H54 (cell line): ENCODE measurements at regions not wholly inside any gene's neighbourhood (a gene's known extent, or its start where the extent isn't known, plus 50 kb on each side); places are given as distances from the start of the nearest gene placed in this dataset.
"Not testable (repeated sequence)": the region's sequence is repeated elsewhere in the genome, so short reads cannot be mapped to it uniquely, and the experiment has no call there.

Source experiments
- DNase-seq: peaks from one replicate; pipeline ENCODE4 v3.0.0; 2011; ENCODE audit warnings: low spot score, mixed read lengths; ENCODE audit not compliant: insufficient read length
- FAIRE-seq: peaks from 3 replicates; lab custom pipeline; 2011; peaks lifted over from hg19 to GRCh38; lab: Jason Lieb, UNC
- POLR2A ChIP-seq: IDR thresholded peaks from 2 replicates; pipeline ENCODE4 v1.6.1; 2011; ENCODE audit warnings: low read depth, mild to moderate bottlenecking, low read length

DNA sequence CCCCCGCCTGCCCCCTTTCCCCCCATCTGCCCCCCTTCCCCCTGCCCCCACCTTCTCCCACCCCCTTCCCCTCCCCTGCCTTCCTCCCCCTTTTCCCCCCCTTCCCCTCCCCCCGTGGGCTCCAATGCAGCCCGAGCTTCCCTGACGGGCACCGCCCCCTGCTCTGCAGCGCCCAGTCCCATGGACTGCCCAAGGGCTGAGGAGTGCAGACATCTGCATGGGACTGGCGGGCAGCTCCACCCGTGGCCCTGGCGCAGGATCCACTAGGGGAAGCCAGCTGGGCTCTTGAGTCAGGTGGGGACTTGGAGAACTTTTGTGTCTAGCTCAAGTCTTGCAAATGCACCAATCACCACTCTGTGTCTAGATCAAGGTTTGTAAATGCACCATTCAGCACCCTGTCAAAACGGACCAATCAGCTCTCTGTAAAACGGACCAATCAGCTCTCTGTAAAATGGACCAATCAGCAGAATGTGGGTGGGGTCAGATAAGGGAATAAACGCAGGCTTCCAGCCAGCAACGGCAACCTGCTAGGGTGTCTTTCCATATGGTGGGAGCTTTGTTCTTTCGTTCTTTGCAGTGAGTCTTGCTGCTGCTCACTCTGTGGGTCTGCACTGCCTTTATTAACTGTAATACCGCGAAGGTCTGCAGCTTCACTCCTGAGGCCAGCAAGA is 300.5 kb upstream of the PABPC4L start:
- FAIRE-seq (no peak), DNase-seq (no peak)
- no peak for TF ChIP-seq POLR2A

DNA sequence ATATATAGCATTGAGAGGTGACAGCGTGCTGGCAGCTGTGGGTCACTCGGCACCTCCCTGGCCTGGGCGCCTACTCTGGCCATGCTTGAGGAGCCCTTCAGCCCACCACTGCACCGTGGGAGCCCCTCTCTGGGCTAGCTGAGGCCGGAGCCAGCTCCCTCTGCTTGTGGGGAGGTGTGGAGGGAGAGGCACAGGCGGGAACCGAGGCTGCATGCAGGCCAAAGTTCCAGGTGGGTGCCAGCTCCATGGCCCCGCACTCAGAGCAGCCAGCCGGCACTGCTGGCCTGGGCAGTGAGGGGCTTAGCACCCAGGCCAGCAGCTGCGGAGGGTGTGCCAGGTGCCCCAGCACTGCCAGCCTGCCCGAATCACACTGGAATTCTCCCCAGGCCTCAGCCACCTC is 299.9 kb upstream of the PABPC4L start:
- FAIRE-seq, DNase-seq: not testable (repeated sequence)

DNA sequence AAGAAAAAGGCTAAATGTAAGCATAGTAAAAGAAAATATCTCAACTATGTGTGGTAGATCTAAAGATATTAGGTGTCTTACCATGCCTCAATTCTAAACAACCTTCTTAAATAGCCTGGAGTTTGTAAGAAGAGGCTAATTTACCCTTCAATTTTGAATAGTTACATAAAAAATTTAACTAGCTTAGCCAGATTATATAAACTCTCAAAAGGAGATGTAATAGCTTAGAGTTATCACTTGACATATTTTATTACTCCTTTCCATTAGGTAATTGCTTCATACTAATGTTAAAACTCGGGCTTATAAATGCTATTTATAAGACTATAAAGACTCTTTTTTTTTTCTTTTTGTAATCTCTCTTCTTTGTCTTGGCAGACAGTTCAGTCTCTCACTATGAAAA is 297.5 kb upstream of the PABPC4L start:
- TF ChIP-seq POLR2A: no peak
- FAIRE-seq (no peak), DNase-seq (no peak)

DNA sequence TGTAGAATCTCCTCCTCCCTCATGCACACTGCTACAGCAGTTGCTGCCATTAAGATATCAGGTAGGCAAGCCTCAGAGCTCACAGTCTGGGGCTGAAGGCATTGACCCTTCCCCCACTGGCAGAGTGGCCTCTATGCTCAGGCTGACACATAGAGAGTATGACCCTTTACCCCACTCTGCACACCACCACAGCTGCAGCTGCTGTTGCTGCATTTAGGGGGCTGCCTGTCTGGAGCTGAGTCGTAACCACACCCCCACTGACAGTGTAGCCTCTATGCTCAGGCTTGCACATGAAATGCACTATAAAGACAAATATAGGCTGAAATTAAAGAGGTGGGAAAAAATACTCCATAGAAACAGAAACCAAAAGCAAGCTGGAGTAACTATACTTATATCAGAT is 289.3 kb upstream of the PABPC4L start:
- no peak for FAIRE-seq
- no peak for DNase-seq
- no peak for TF ChIP-seq POLR2A

DNA sequence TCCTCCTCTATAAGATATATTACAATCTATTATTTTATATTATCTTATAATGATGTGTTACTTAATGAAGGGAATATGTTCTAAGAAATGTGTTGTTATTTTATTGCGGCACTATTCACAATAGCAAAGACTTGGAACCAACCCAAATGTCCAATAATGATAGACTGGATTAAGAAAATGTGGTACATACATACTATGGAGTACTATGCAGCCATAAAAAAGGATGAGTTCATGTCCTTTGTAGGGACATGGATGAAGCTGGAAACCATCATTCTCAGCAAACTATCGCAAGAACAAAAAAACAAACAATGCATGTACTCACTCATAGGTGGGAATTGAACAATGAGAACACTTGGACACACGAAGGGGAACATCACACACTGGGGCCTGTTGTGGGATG is 281.9 kb upstream of the PABPC4L start:
- not testable (repeated sequence) for DNase-seq, FAIRE-seq

DNA sequence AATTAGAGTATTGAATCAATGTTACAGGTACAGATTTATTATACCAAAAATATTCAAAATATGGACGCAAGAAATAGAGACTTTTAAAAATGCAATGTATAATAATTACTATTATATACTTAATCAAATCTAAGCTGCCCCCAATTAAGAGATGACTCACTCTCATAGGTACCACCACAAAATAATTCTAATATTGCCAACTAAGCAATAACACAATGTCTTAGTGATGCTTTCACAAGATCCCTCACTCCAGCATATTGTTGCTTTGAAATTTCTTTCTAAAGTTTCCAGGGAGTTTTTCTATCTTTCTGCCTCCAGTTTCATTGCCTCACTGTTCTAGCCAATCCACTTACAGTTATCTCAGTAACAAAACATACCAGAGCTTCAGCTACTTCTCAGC is 270.0 kb upstream of the PABPC4L start:
- TF ChIP-seq POLR2A: no peak
- no peak for DNase-seq
- FAIRE-seq: no peak

DNA sequence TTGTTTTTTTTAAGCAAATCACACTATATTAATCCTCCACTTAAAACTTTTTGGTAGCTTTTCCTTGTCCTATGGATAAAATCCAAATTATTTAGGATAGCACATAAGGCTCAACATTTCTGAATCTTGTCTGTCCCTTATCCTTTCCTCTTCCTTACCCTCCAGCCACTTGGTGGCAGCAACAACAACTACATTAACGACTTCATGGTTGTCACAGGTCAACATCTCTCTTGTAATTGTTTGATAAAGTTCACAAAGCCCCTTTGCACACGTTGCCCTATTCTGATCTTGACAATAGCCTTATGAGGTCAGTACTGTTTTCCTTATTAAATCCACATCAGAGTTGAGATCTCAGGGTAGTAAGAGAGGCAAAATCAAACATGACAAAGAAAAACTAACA is 269.0 kb upstream of the PABPC4L start:
- DNase-seq: no peak
- no peak for FAIRE-seq

DNA sequence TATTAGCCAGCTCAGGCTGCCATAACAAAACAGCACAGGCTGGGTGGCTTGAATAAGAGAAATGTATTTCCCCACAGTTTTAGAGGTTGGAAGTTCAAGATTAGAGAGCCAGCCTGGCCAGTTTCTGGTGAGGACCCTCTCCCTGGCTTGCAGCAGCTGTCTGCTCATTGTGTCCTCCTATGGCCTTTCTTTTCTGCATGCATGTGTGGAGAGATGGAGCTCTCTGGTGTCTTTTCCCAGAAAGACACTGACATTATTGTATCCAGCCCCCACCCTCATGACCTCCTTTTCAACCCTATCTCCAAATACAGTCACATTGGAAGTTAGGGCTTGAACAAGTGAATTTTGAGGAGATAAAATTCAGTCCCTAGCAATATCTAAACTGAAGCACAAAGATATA is 263.8 kb upstream of the PABPC4L start:
- FAIRE-seq: no peak

More for the DNA sequence above, 269.0 kb upstream of the PABPC4L start:
- TF ChIP-seq POLR2A: no peak

DNA sequence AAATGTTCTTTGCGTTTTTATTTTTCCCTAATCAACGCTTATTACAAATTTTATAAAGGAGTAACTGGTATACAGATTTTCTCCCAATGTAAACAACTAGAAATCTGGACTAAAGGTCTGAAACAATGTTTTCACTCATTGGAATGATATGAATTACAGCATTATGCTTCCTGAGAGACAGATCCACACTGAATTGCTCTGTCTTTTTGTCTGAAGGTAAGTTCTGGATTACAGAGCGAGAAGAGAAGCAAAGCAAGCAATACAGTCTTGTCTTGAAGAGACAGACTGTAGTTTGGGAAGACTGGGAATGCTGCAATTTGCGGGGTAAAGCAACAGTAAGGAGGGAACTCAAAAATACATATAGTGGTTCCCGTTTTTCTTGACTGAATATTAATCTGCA is 262.2 kb upstream of the PABPC4L start:
- DNase-seq: no peak
- FAIRE-seq: no peak
- TF ChIP-seq POLR2A: no peak

More for the DNA sequence above, 263.8 kb upstream of the PABPC4L start:
- no peak for DNase-seq
- no peak for TF ChIP-seq POLR2A

DNA sequence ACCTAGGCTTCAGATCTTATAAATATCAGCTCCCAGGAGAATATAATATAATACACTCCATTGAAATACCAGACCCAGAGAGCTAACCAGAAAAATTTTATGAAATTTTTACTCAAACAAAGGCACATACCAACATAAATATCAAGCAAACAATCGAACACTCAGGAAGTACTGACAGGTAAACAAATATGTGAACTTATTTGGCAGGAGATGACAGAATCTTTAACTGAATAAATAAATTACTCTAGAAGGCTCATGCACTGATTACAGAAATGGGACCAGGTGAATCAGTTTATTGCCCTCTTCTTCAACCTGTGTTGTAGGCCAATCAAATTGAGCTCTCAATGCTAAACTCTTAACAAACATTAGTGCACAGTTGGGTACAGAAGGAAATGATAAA is 225.2 kb upstream of the PABPC4L start:
- no peak for TF ChIP-seq POLR2A
- no peak for DNase-seq
- FAIRE-seq: no peak

DNA sequence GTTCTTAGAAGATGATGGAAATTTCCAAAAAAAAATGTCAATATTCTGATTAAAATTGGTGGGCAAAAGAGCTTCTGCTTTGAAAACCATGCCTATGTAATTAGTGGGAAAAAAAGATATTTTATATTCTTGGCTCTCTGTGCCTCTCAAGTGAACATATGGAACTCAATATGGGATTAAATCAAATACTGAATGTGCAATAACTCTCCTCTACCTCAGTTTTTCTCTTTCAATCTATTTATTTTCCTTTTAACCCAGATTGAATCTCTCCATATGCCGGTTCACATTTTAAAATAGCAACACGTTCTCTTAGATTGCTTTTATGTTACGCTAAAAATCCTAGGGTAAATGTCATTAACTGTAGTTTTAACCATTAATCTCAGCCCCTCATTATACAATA is 224.2 kb upstream of the PABPC4L start:
- FAIRE-seq: no peak
- no peak for TF ChIP-seq POLR2A
- no peak for DNase-seq

DNA sequence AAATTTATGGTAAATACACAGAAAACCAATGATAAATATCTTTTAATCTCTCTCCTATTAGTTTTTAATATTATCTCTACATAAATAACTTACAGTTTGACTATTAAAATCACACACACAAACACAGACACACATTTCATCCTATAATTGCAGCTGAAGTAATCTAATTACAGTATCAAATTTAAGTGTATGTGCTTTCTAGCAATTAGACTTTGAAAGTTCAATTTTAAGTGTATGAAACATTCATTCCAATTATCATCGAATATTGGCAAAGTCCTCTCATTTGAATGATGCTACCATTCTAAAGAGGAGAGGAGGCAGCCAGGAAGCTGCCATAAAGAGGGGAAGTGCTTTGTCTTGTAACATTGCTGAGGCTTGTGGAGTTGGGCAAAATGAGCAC is 221.2 kb upstream of the PABPC4L start:
- DNase-seq (no peak), FAIRE-seq (no peak)
- no peak for TF ChIP-seq POLR2A

DNA sequence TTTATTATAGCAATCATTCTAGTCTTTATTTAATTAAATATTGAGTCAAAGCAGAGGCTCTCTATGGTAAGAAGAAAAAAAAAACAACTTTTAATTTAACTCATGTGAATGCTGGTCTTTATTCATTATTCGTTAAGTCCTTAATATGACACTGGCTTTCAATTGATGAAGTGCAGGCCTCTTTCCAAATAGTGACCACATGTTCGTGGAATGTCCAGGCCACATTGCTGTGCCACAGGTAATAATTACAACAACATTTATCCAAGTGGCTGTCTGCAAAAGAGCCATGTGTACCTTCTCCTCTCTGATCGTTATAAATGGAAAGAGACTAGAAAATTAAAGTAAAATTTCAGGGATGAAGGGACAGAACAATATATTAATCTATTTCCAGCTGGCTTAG is 220.1 kb upstream of the PABPC4L start:
- TF ChIP-seq POLR2A: no peak
- FAIRE-seq (no peak), DNase-seq (no peak)

DNA sequence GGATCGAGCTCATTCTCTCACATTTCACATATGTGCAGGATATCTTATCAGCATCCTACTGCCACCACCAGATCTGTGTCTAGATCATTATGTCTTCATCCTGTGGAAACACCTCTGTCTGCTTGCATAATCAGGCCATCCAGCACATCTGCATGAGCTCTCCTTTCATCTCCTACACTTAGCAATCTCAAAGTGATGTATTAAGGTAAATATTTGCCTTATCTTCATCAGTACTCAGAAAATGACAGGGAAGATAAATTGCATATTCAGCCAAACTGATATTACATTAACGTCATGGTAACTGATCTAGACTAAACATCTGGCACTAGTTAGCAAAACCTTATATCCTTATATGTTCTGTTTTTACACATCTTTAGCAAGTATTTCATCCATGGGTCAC is 207.3 kb upstream of the PABPC4L start:
- no peak for TF ChIP-seq POLR2A
- no peak for FAIRE-seq
- DNase-seq: no peak

DNA sequence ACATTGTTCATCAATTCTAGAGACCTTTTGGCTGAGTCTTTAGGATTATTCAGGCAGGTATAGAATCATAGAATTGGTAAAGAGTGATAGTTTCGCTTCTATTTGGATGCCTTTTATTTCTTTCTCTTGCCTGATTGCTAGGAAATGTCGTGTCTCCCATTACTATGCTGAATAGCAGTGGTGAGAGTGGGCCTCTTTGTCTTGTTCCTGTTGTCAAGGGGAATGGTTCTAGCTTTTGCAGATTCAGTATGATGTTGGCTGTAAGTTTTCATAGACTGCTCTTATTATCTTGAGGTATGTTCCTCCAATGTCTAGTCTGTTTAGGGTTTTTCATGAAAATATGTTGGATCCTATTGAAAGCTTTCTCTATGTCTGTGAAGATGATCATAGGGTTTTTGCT is 200.2 kb upstream of the PABPC4L start:
- DNase-seq: no peak
- FAIRE-seq: no peak
- no peak for TF ChIP-seq POLR2A

DNA sequence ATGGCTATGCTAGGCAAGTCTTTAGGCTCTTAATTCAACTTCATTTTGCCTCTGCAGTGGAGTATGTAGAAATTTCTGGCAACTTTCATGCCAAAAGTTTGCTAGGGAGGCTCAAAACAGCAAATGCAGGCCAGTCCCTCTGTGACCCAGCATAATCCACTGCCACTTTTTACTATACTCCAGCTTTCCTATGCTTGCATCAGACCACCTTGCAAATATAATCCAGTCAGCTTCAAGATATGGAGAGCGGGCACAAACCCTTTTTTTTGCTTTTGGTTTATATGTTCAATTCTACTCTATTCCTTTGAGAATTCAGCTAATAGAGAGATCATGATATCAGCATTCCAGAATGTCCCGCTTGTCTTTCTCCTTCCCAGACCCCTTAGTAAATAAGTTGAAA is 192.0 kb upstream of the PABPC4L start:
- FAIRE-seq: no peak
- TF ChIP-seq POLR2A: no peak
- DNase-seq: no peak
